Spleen (tissue), 11 donors: ENCODE measurements at regions not wholly inside any gene's neighbourhood (a gene's known extent, or its start where the extent isn't known, plus 50 kb on each side); places are given as distances from the start of the nearest gene placed in this dataset.

ENCODE experiments used
- DNase-seq: peaks from one replicate; pipeline ENCODE4 v3.0.0-alpha.2; 2020
- H3K27ac ChIP-seq, 8 donors: fragments of 200-600 bp; sonication (generic) in 7 of 8; 1 replicate in 4 of 8; 2 replicates in 4 of 8; pipeline versions ENCODE4 v1.5.0 to v1.8.0; 2016 to 2021; ENCODE audit warnings: inconsistent platforms in 4 of 8, mild to moderate bottlenecking in 4 of 8, moderate library complexity in 1 of 8
- H3K27me3 ChIP-seq, 7 donors: fragments of 200-600 bp; sonication (generic) in 6 of 7; replicated peaks in 1 of 7; 1 replicate in 4 of 7; 2 replicates in 3 of 7; pipeline versions ENCODE4 v1.5.0 to v1.8.0; 2016 to 2021; ENCODE audit warnings: inconsistent platforms in 3 of 7, mild to moderate bottlenecking in 1 of 7
- H3K36me3 ChIP-seq, 6 donors: fragments of 200-600 bp; sonication (generic) in 5 of 6; 1 replicate in 4 of 6; 2 replicates in 2 of 6; pipeline versions ENCODE4 v1.5.0 to v1.8.0; 2016 to 2021; ENCODE audit warnings: inconsistent platforms in 2 of 6
- H3K4me1 ChIP-seq, 6 donors: fragments of 200-600 bp; sonication (generic) in 5 of 6; 1 replicate in 3 of 6; 2 replicates in 3 of 6; pipeline versions ENCODE4 v1.5.0 to v1.8.0; 2016 to 2021; ENCODE audit warnings: inconsistent platforms in 3 of 6
- H3K4me3 ChIP-seq, 8 donors: fragments of 200-600 bp; sonication (generic) in 7 of 8; 1 replicate in 4 of 8; 2 replicates in 4 of 8; pipeline versions ENCODE4 v1.5.0 to v1.8.0; 2016 to 2021; ENCODE audit warnings: inconsistent platforms in 4 of 8, mild to moderate bottlenecking in 4 of 8, moderate library complexity in 2 of 8
- H3K9me3 ChIP-seq, 8 donors: fragments of 200-600 bp; sonication (generic) in 7 of 8; 1 replicate in 4 of 8; 2 replicates in 4 of 8; pipeline versions ENCODE4 v1.5.0 to v1.8.0; 2016 to 2021; ENCODE audit warnings: inconsistent platforms in 4 of 8
- POLR2A ChIP-seq, 3 donors: fragments of 450-650 bp; IDR thresholded peaks; one replicate each; pipeline ENCODE4 v1.5.1; 2017; ENCODE audit warnings: antibody characterized with exemption in 3 of 3, mild to moderate bottlenecking in 1 of 3
- POLR2AphosphoS5 ChIP-seq, 3 donors: sonication (generic); formaldehyde crosslinking; IDR thresholded peaks; one replicate each; pipeline ENCODE4 v1.5.1; 2017; ENCODE audit warnings: antibody characterized with exemption in 3 of 3
- WGBS, 5 donors: extraction: QIAGEN DNeasy Blood & Tissue Kit in 3 of 5; methylation state at CpG; one replicate each; pipeline versions ENCODE4 v1.1.5 to v1.1.7; 2013 to 2018; 5-methylcytosine and 5-hydroxymethylcytosine counted together
- intact Hi-C: fragments of 100-400 bp; cut with DNase I; formaldehyde crosslinking; loops from one replicate; pipeline ENCODE4 v1.15.0; 2023; ENCODE audit warnings: low total_unique reads
- TF ChIP-seq, protein P1 (sequence below), 11 experiments: fragments of 200-600 bp in 7 of 11; fragments of 450-650 bp in 4 of 11; sonication (generic) in 4 of 11; IDR thresholded peaks in 8 of 11; conservative IDR thresholded peaks in 3 of 11; 1 replicate in 7 of 11; 2 replicates in 4 of 11; pipeline versions ENCODE4 v1.4.0 to v1.8.0; 2016 to 2021; ENCODE audit warnings: antibody characterized with exemption in 11 of 11, inconsistent platforms in 4 of 11, mild to moderate bottlenecking in 1 of 11
- donor health status: healthy with polysubstance abuse.
- donor health status: DM: no; HTN: no; CAD: no; lungs with moderate emphysema.
- donor health status: DM: no; HTN: no; CAD: no.
- donor health status: Bipolar disorder and iron deficiency.
- donor health status: healthy.
- donor health status: DM: no; HTN: no; CAD: no.
- donor health status: DM: yes; HTN: yes; CAD: no.

DNA sequence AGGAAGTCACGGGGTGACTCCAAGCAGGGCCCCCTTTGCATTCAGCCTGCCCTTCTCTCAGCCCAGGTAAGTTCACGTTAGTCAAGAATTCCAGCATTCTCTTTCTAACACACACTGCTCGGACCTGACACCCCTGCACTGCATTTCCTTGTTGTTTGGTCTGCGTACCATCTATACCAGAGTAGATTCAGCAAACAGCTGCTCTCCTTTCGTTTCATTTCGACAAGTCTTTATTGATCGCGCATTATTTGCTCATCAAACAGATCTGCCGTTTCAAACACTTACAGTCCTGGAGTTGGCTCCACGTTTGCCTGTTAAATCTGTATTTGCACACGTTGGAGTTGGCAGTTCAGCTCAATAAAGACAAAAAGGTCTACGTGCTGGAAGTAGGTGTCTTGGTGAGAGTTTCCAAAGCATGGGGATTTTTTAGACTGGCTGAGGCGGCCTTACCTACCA is 495.1 kb downstream of the RPS24 start:
- Histone ChIP-seq H3K4me3 (no peak overlapping the region), H3K9me3 (no peaks in the 10 kb centered on the region), H3K27me3 (no peaks in the 10 kb centered on the region), H3K4me1 (peaks cover 0 to 13% (median 0%) of the 10 kb centered on the region in 6 donors), H3K27ac (no peak overlapping the region), H3K36me3 (no peaks in the 10 kb centered on the region)
- DNase-seq = no peak
- intact Hi-C loops = no loop called here
- TF ChIP-seq POLR2AphosphoS5 (IDR thresholded peaks at IDR 0.05) (no peak), POLR2A (IDR thresholded peaks at IDR 0.05) (no peak)
- TF ChIP-seq, protein P1, sequence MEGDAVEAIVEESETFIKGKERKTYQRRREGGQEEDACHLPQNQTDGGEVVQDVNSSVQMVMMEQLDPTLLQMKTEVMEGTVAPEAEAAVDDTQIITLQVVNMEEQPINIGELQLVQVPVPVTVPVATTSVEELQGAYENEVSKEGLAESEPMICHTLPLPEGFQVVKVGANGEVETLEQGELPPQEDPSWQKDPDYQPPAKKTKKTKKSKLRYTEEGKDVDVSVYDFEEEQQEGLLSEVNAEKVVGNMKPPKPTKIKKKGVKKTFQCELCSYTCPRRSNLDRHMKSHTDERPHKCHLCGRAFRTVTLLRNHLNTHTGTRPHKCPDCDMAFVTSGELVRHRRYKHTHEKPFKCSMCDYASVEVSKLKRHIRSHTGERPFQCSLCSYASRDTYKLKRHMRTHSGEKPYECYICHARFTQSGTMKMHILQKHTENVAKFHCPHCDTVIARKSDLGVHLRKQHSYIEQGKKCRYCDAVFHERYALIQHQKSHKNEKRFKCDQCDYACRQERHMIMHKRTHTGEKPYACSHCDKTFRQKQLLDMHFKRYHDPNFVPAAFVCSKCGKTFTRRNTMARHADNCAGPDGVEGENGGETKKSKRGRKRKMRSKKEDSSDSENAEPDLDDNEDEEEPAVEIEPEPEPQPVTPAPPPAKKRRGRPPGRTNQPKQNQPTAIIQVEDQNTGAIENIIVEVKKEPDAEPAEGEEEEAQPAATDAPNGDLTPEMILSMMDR (IDR thresholded peaks at IDR 0.05 in 8 of 11, conservative IDR thresholded peaks at IDR 0.05 in 3 of 11) = no peak
- WGBS, 5 donors = 77 to 92% (median 90%) methylated on average over 13 of the region's 13 CpGs

DNA sequence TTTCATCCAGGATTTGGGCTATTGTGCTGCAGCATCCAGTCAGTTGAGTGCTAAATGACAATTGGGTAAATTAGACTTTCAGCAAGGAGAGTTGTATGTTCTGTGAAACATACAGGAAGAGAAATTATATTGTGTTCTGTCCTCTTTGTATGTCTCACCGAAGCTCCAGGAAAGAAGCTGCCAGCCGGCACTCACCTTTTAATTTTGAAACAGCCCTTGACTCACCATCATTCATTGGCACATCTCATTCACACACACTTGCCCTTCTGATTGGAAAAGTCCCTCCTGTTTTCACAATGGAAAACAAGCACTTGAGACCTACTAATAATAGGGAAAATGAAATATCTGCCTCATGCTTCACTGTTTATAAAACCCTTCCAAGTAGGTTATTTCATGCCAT is 495.6 kb downstream of the RPS24 start:
- TF ChIP-seq, protein P1 (IDR thresholded peaks at IDR 0.05 in 8 of 11, conservative IDR thresholded peaks at IDR 0.05 in 3 of 11) = no peak
- TF ChIP-seq POLR2AphosphoS5 (IDR thresholded peaks at IDR 0.05) (no peak), POLR2A (IDR thresholded peaks at IDR 0.05) (no peak)
- no peak for DNase-seq
- Histone ChIP-seq H3K9me3 (no peaks in the 10 kb centered on the region), H3K36me3 (no peaks in the 10 kb centered on the region), H3K4me1 (peaks cover 0 to 13% (median 0%) of the 10 kb centered on the region in 6 donors), H3K27me3 (no peaks in the 10 kb centered on the region), H3K4me3 (no peak overlapping the region), H3K27ac (no peak overlapping the region)
- intact Hi-C loops = no loop called here
- WGBS, 5 donors = 78 to 94% (median 90%) methylated on average over 2 of the region's 2 CpGs

DNA sequence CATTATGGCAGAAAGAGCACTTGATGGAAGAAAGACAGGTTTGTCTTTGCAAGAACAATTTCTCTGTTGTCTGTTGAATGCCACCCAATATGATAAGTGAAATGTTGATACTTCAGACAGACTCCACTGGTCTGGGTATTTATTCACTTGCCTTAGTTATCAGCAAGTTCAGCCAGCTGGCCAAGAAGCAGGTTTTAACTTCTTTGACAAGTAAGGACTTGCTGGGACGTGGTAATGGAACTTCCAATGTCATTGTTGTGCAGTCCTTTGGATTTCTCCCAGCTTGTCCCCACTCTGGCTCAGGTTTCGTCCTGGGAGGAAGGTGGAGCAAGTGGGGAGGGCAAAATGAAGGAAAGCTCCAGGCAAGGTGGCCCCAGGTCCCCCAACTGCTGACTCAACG is 497.4 kb downstream of the RPS24 start:
- Histone ChIP-seq H3K4me1 (peaks cover 0 to 13% (median 0%) of the 10 kb centered on the region in 6 donors), H3K4me3 (no peak overlapping the region), H3K27me3 (no peaks in the 10 kb centered on the region), H3K27ac (no peak overlapping the region), H3K9me3 (no peaks in the 10 kb centered on the region), H3K36me3 (no peaks in the 10 kb centered on the region)
- intact Hi-C loops = no loop called here
- no peak for DNase-seq
- 42 to 57% (median 47%) methylated on average over 3 of the region's 3 CpGs for WGBS, 5 donors
- TF ChIP-seq POLR2A (IDR thresholded peaks at IDR 0.05) (no peak), POLR2AphosphoS5 (IDR thresholded peaks at IDR 0.05) (no peak)
- TF ChIP-seq, protein P1 (IDR thresholded peaks at IDR 0.05 in 8 of 11, conservative IDR thresholded peaks at IDR 0.05 in 3 of 11) = no peak

DNA sequence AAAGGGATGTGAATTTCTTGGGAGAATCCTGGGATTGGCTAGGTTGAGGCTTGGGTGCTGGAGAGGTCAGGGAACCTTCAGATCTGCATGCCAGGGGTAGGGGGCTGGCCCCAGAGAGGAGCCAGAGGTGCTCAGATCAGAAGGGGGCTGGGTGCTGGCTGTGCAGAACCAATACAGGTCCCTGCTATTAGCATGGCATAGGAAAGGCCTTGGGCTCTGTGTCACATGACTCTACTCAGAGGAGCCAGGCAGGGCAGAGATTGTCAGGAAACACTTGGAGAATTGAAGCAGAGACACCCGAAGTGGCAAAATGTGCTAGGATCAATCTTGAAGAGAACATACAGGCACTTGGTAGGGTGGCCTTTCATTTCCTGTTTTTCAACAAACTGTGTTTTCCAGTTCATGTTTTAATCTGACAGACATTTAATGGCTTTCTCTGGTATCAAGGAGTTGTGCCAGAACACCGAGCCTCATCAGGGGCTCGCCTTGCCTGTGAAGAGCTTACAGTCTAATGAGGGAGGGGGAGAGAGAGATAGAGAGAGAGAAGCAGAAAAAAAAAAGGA is 498.9 kb downstream of the RPS24 start:
- WGBS, 5 donors = 39 to 46% (median 42%) methylated on average over 3 of the region's 3 CpGs
- Histone ChIP-seq H3K4me3 (no peak overlapping the region), H3K27ac (peak overlapping the region in 3 of 8 donors; percentile 4 to 45 (median 30)), H3K4me1 (peaks cover 0 to 13% (median 0%) of the 10 kb centered on the region in 6 donors), H3K36me3 (no peaks in the 10 kb centered on the region), H3K9me3 (no peaks in the 10 kb centered on the region), H3K27me3 (no peaks in the 10 kb centered on the region)
- TF ChIP-seq POLR2A (IDR thresholded peaks at IDR 0.05) (no peak), POLR2AphosphoS5 (IDR thresholded peaks at IDR 0.05) (no peak)
- TF ChIP-seq, protein P1 (IDR thresholded peaks at IDR 0.05 in 8 of 11, conservative IDR thresholded peaks at IDR 0.05 in 3 of 11) = no peak
- DNase-seq = no peak
- intact Hi-C loops = no loop called here
